Skeletal muscle tissue (tissue), 3 donors: ENCODE measurements at regions not wholly inside any gene's neighbourhood (a gene's known extent, or its start where the extent isn't known, plus 50 kb on each side); places are given as distances from the start of the nearest gene placed in this dataset.

Source experiments
- H3K27ac ChIP-seq: one replicate; pipeline ENCODE4 v1.7.0; 2013; ENCODE audit warnings: mild to moderate bottlenecking, low read depth, low read length, inconsistent platforms
- H3K27me3 ChIP-seq, 3 donors: one replicate each; pipeline ENCODE4 v1.7.0; 2013; ENCODE audit warnings: low read length in 3 of 3; ENCODE audit not compliant: control insufficient read depth in 3 of 3, insufficient read depth in 3 of 3
- H3K36me3 ChIP-seq, 3 donors: one replicate each; pipeline ENCODE4 v1.7.0; 2013; ENCODE audit warnings: low read length in 3 of 3; ENCODE audit not compliant: control insufficient read depth in 3 of 3, insufficient read depth in 3 of 3
- H3K4me1 ChIP-seq, 3 donors: one replicate each; pipeline ENCODE4 v1.7.0; 2013; ENCODE audit warnings: low read length in 3 of 3, mild to moderate bottlenecking in 3 of 3; ENCODE audit not compliant: control insufficient read depth in 3 of 3, insufficient read depth in 3 of 3
- H3K4me3 ChIP-seq, 3 donors: one replicate each; pipeline ENCODE4 v1.7.0; 2013; ENCODE audit warnings: low read length in 3 of 3
- H3K9ac ChIP-seq, 3 donors: one replicate each; pipeline ENCODE4 v1.7.0; 2013; ENCODE audit warnings: low read length in 3 of 3, mild to moderate bottlenecking in 3 of 3, moderate library complexity in 2 of 3, low read depth in 1 of 3
- H3K9me3 ChIP-seq, 3 donors: one replicate each; pipeline ENCODE4 v1.7.0; 2013; ENCODE audit warnings: low read length in 3 of 3; ENCODE audit not compliant: control insufficient read depth in 3 of 3
- donor health status: Osteomylitis.

DNA sequence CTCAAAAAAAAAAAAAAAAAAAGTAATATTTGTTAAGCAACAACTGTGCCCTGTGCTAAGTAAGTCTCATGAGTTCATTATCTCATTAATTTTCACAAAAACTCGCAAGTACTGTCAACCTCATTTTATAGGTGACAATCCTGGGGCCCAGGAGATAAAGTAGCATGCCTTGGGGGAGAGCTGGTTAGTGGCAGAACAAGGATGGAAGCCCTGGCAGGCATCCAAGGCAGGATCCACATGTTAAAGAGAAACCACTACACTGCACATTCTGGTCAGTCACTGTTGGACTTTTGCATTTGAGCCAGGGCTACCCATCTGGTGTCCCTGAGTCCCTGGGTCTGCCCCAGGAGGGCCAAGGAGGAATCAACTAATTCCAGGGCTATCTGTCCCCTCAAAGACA, 54.6 kb downstream of the ZFP36L2 start:
- H3K9me3 ChIP-seq, result peaks cover 0 to 5% (median 0%) of the 10 kb centered on the region in 3 donors
- H3K4me3 ChIP-seq, result no peak overlapping the region
- no peaks in the 10 kb centered on the region for H3K36me3 ChIP-seq
- H3K9ac ChIP-seq, result no peak overlapping the region
- H3K27ac ChIP-seq, result no peak overlapping the region
- peaks cover 11 to 41% (median 33%) of the 10 kb centered on the region in 3 donors for H3K4me1 ChIP-seq
- H3K27me3 ChIP-seq, result no peaks in the 10 kb centered on the region

DNA sequence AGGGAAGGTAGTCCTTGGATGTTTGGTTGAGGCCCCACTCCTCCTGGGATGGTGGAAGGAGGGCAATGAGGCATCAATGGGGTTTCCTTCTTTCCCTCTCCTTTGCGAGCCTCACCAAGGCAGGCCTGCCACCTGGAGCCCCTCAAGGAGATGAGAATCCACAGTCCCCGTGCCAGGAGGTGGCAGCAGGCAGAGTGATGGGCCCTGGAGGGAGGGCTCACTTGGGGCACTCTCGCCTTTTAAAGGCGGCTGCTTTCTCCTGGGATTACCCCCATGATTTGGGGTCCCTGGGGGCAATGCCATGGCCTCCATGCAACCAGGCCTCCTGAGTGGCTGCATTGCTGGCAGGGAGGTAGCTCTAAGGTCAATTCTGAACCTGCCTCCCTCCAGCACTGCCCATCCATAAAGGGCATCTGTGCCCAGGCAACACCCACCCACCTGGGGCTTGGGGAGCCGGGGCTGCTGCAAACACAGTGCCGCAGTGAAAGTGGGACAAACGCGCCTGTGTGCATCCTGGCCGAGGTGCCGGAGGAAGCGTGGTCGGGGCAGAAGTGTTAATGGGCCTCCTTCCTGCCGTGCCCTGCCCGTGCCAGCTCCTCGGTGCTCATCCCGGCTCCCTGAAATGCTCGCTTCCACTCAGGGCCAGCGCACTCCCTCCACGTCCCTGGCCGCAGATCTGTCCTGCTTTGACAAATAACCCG, 55.9 kb downstream of the ZFP36L2 start:
- Histone ChIP-seq H3K27ac (no peak overlapping the region), H3K9me3 (peaks cover 0 to 2% (median 0%) of the 10 kb centered on the region in 3 donors), H3K9ac (no peak overlapping the region), H3K4me3 (no peak overlapping the region), H3K4me1 (peaks cover 11 to 41% (median 31%) of the 10 kb centered on the region in 3 donors), H3K36me3 (no peaks in the 10 kb centered on the region), H3K27me3 (no peaks in the 10 kb centered on the region)

DNA sequence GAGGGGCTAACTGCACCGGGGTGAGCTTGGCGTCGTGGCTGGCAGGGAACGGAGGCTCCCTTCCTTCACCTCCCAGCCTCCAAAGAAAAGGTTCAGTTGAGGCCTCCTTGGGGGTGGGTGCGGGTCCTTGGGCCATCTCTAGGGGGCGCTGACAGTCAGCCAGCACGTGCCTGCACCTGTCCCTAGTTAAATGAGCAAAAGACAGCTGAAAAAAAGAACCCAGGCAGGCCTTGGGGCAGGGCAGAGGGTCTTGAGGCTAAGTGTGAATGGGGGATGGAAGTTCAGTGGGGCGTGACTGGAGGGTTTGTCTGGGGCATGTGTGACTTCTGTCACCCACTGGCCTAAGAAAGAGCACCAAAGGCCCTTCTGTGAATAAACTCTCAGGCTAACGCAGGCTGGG, 56.4 kb downstream of the ZFP36L2 start:
- Histone ChIP-seq H3K27ac (no peak overlapping the region), H3K4me1 (peaks cover 11 to 41% (median 31%) of the 10 kb centered on the region in 3 donors), H3K9ac (no peak overlapping the region), H3K36me3 (no peaks in the 10 kb centered on the region), H3K4me3 (no peak overlapping the region), H3K9me3 (no peaks in the 10 kb centered on the region), H3K27me3 (no peaks in the 10 kb centered on the region)

DNA sequence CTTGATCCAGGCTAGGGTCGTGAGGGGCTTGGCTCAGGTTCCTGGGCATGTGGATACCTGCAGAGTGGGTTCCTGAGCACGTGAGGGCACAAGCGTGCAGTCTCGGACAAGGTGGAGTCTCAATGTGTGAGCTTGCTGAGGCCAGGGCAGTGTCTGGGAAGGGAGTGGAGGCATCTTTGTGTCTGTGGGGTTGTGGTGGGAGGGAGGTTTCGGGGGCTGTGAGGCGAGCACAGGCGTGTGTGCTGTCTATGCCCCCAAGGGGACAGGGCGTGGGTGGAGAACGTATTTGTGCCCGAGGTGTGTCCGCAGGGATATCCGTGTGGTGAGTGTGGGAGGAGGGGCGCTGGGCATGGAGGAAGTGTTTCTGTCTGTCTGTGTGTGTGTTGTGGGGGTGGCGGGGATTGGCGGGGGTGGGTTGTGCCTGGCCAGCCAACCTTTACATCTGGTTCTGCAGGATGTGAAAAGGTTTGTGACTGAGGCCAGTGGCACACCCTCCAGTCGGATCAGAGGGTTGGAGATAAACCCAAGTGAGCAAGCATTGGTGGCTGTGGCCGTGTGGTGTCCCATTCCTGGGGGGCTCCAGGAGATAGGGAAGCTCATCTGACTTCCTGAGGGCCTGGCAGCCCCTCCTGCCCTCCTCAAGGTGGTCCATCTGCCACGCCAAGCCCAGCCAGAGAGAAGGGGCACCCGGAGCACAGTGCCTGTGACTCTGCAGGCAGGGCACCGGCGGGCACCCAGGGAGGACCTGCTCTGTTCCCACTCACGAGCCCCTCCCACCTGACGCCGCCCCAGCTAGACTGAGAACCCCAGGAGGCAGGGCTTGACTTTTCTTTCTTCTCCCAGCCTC, 57.1 kb downstream of the ZFP36L2 start:
- Histone ChIP-seq H3K4me3 (peak overlapping the region in 2 of 3 donors; percentile 9 to 49), H3K36me3 (no peaks in the 10 kb centered on the region), H3K9me3 (no peaks in the 10 kb centered on the region), H3K27me3 (no peaks in the 10 kb centered on the region), H3K4me1 (peaks cover 11 to 41% (median 31%) of the 10 kb centered on the region in 3 donors), H3K9ac (peak overlapping the region in 1 of 3 donors; percentile 60), H3K27ac (no peak overlapping the region)

DNA sequence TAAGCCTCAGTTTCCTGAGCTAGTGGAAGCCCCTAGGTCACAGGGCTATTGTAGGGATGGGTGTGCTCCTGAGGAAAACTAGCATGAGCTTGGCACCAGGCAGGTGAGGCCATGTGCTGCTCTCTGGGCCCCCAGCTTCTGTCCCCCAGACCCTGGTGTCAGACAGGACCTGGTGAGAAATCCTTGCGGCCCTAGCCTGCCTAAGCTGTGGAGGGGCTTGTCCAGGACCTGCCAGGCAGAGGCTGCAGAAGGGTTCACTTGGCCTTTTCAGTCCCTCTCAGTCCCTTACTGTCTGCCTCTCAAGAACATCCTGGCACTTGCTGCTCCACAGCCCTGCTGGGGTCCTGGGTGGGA, 58.4 kb downstream of the ZFP36L2 start:
- Histone ChIP-seq H3K4me3 (no peak overlapping the region), H3K9ac (no peak overlapping the region), H3K4me1 (peaks cover 11 to 38% (median 28%) of the 10 kb centered on the region in 3 donors), H3K36me3 (no peaks in the 10 kb centered on the region), H3K27ac (no peak overlapping the region), H3K27me3 (no peaks in the 10 kb centered on the region), H3K9me3 (no peaks in the 10 kb centered on the region)

DNA sequence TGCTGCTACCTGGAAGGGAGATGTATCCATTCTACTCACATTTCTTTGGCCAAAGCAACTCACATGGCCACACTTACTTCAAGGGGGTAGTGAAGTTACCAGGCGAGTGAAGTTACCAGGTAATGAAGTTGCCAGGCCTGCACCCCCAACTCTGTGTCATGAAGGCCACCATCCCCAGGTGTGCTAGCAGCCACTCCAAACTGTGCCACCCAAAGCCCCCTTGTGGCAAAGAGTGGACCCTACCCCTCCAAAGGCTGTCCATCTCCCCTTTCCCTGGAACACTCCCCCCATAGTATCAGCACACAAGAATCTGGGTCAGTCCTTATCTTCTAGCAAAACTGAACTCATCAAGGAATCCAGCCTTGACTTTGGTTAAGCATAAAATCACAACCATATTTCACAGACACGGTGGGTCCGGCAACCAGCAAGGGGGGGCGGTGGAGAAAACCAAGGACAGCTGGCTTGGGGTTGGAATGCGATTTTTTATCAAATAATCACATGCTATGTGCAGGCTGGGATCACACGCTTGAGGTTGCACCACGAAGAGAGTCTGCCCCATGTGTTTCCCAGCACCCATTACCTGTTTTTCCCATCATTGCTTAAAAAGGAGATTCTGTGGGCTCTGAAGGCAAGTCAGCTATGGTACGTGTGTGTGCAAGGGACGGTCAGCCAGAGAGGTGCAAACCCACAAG, 60.9 kb downstream of the ZFP36L2 start:
- H3K9me3 ChIP-seq, result no peaks in the 10 kb centered on the region
- no peaks in the 10 kb centered on the region for H3K36me3 ChIP-seq
- no peak overlapping the region for H3K9ac ChIP-seq
- no peak overlapping the region for H3K4me3 ChIP-seq
- H3K27ac ChIP-seq, result no peak overlapping the region
- H3K27me3 ChIP-seq, result no peaks in the 10 kb centered on the region
- H3K4me1 ChIP-seq, result peaks cover 11 to 28% (median 18%) of the 10 kb centered on the region in 3 donors

DNA sequence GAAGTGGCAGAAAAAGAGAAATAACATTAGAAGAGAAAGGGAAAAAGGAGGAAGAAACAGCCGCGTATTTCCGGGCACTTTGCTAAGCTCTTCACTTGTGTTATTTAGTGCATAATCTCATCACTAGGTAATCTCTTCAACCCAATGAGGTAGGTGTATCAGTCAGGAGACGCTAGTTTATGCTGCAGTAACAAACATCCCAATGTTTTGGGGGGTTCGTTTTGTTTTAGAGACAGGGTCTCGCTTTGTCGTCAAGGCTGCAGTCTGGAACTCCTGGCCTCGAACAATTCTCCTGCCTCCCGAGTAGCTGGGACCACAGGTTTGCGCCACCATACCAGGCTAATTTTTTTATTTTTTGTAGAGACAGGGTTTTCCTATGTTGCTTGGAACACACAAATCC, 61.7 kb downstream of the ZFP36L2 start:
- Histone ChIP-seq H3K4me1 (peaks cover 9 to 23% (median 13%) of the 10 kb centered on the region in 3 donors), H3K27me3 (no peaks in the 10 kb centered on the region), H3K36me3 (no peaks in the 10 kb centered on the region), H3K4me3 (no peak overlapping the region), H3K9me3 (no peaks in the 10 kb centered on the region), H3K9ac (no peak overlapping the region), H3K27ac (no peak overlapping the region)

DNA sequence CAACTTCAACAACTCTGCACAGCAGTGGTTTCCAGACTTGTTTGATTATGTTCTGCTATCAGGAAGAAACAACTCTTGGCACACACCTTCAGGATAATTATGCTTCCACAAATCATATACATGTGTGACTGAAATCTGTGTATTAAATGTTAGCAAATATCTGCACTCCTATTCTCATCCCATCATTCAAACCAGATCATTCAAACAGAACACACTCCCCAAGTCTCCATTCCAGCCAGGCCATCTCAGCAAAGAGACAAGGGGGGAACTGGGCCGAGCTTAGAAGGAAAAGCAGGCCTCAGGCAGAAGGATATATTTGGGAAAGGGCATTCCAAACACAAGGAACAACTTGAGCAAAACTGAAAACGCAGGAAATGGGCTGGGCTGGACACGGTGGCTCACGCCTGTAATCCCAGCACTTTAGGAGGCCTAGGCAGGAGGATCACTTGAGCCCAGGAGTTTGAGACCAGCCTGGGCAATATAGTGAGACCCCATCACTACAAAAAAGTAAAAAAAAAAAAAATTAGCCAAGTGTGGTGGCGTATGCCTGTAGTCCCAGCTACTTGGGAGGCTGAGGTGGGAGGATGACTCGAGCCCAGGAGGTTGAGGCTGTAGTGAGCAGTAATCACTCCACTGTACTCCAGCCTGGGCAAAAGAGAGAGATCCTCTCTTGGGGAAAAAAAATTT, 62.7 kb downstream of the ZFP36L2 start:
- Histone ChIP-seq H3K36me3 (no peaks in the 10 kb centered on the region), H3K27ac (no peak overlapping the region), H3K9me3 (no peaks in the 10 kb centered on the region), H3K4me1 (peaks cover 7 to 23% (median 14%) of the 10 kb centered on the region in 3 donors), H3K4me3 (no peak overlapping the region), H3K9ac (no peak overlapping the region), H3K27me3 (no peaks in the 10 kb centered on the region)

DNA sequence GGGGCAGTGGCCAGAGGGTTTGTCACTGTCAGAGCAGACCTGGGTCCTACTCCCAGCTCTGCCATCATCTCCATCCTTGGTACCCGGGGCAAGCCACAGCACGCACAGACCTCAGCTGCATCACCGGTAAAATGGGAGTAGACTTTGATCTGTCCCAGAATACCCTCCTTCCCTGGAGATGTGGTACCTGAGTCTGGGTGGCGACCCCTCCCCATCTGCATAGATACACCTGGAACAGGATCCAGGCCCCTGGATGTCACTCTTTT, 64.0 kb downstream of the ZFP36L2 start:
- H3K36me3 ChIP-seq, result no peaks in the 10 kb centered on the region
- H3K9me3 ChIP-seq, result no peaks in the 10 kb centered on the region
- H3K4me1 ChIP-seq, result peaks cover 11 to 26% (median 20%) of the 10 kb centered on the region in 3 donors
- no peak overlapping the region for H3K4me3 ChIP-seq
- no peak overlapping the region for H3K27ac ChIP-seq
- H3K9ac ChIP-seq, result no peak overlapping the region
- H3K27me3 ChIP-seq, result no peaks in the 10 kb centered on the region
